Peyer's patch (tissue), 4 donors: ENCODE measurements at regions not wholly inside any gene's neighbourhood (a gene's known extent, or its start where the extent isn't known, plus 50 kb on each side); places are given as distances from the start of the nearest gene placed in this dataset.

Source experiments
- DNase-seq, 3 donors: peaks; one replicate each; pipeline ENCODE4 v3.0.0-alpha.2; 2017 to 2019
- H3K27ac ChIP-seq, 4 donors: fragments of 200-600 bp; sonication (generic); one replicate each; pipeline ENCODE4 v1.5.1; 2016 to 2019
- H3K27me3 ChIP-seq, 2 donors: fragments of 200-600 bp; sonication (generic); one replicate each; pipeline ENCODE4 v1.5.1; 2019
- H3K36me3 ChIP-seq, 3 donors: fragments of 200-600 bp; sonication (generic); one replicate each; pipeline ENCODE4 v1.5.1; 2016 to 2019
- H3K4me1 ChIP-seq, 4 donors: fragments of 200-600 bp; sonication (generic); one replicate each; pipeline ENCODE4 v1.5.1; 2016 to 2019
- H3K4me3 ChIP-seq, 4 donors: fragments of 200-600 bp; sonication (generic); 1 replicate in 3 of 4; 2 replicates in 1 of 4; pipeline ENCODE4 v1.5.1; 2016 to 2019; ENCODE audit warnings: mild to moderate bottlenecking in 1 of 4
- H3K9me3 ChIP-seq, 4 donors: fragments of 200-600 bp; sonication (generic); one replicate each; pipeline ENCODE4 v1.5.1; 2016 to 2019; ENCODE audit warnings: mild to moderate bottlenecking in 1 of 4
- CTCF ChIP-seq, 6 experiments: fragments of 450-650 bp in 4 of 6; fragments of 200-600 bp in 2 of 6; sonication (generic) in 1 of 6; IDR thresholded peaks; one replicate each; pipeline ENCODE4 v1.5.1; 2017 to 2019; ENCODE audit warnings: antibody characterized with exemption in 6 of 6, mild to moderate bottlenecking in 3 of 6, moderate library complexity in 1 of 6
- POLR2A ChIP-seq, 2 donors: fragments of 450-650 bp; IDR thresholded peaks; one replicate each; pipeline ENCODE4 v1.5.1; 2017; ENCODE audit warnings: antibody characterized with exemption in 2 of 2, mild to moderate bottlenecking in 2 of 2, moderate library complexity in 2 of 2

- Histone ChIP-seq H3K36me3 (no peaks in the 10 kb centered on the region), H3K4me1 (no peaks in the 10 kb centered on the region), H3K27ac (no peak overlapping the region), H3K4me3 (no peak overlapping the region), H3K27me3 (no peaks in the 10 kb centered on the region), H3K9me3 (no peaks in the 10 kb centered on the region)
- TF ChIP-seq CTCF (IDR thresholded peaks at IDR 0.05) (no peak), POLR2A (IDR thresholded peaks at IDR 0.05) (no peak)
- DNase-seq = no peak
Measured at GRCh38 chr1:106868828-106869227, 187.6 kb upstream of the PRMT6 start.

GRCh38 chr1:106875622-106876021 lies 180.9 kb upstream of the PRMT6 start:
- H3K4me3 ChIP-seq = no peak overlapping the region
- TF ChIP-seq CTCF (IDR thresholded peaks at IDR 0.05) = no peak
- TF ChIP-seq POLR2A (IDR thresholded peaks at IDR 0.05) = no peak
- H3K4me1 ChIP-seq = no peaks in the 10 kb centered on the region
- no peak overlapping the region for H3K27ac ChIP-seq
- DNase-seq = no peak
- no peaks in the 10 kb centered on the region for H3K9me3 ChIP-seq
- H3K27me3 ChIP-seq = no peaks in the 10 kb centered on the region
- H3K36me3 ChIP-seq = no peaks in the 10 kb centered on the region

GRCh38 chr1:106876384-106876783 lies 180.1 kb upstream of the PRMT6 start:
- H3K27me3 ChIP-seq = no peaks in the 10 kb centered on the region
- H3K4me3 ChIP-seq = no peak overlapping the region
- H3K27ac ChIP-seq = no peak overlapping the region
- no peaks in the 10 kb centered on the region for H3K36me3 ChIP-seq
- DNase-seq = no peak
- no peaks in the 10 kb centered on the region for H3K4me1 ChIP-seq
- TF ChIP-seq POLR2A (IDR thresholded peaks at IDR 0.05) (no peak), CTCF (IDR thresholded peaks at IDR 0.05) (no peak)
- no peaks in the 10 kb centered on the region for H3K9me3 ChIP-seq

GRCh38 chr1:106879538-106879937 lies 176.9 kb upstream of the PRMT6 start:
- no peak for DNase-seq

GRCh38 chr1:106880226-106880625 lies 176.2 kb upstream of the PRMT6 start:
- no peak for DNase-seq
- Histone ChIP-seq H3K9me3 (no peaks in the 10 kb centered on the region), H3K27ac (no peak overlapping the region), H3K4me1 (no peaks in the 10 kb centered on the region), H3K27me3 (no peaks in the 10 kb centered on the region), H3K36me3 (no peaks in the 10 kb centered on the region), H3K4me3 (no peak overlapping the region)
- TF ChIP-seq POLR2A (IDR thresholded peaks at IDR 0.05) (no peak), CTCF (IDR thresholded peaks at IDR 0.05) (no peak)

More at GRCh38 chr1:106879538-106879937, 176.9 kb upstream of the PRMT6 start:
- Histone ChIP-seq H3K36me3 (no peaks in the 10 kb centered on the region), H3K4me3 (no peak overlapping the region), H3K9me3 (no peaks in the 10 kb centered on the region), H3K4me1 (no peaks in the 10 kb centered on the region), H3K27ac (no peak overlapping the region), H3K27me3 (no peaks in the 10 kb centered on the region)
- TF ChIP-seq POLR2A (IDR thresholded peaks at IDR 0.05) (no peak), CTCF (IDR thresholded peaks at IDR 0.05) (no peak)

- no peak for DNase-seq
- Histone ChIP-seq H3K36me3 (no peaks in the 10 kb centered on the region), H3K4me3 (no peak overlapping the region), H3K27me3 (no peaks in the 10 kb centered on the region), H3K27ac (no peak overlapping the region), H3K9me3 (no peaks in the 10 kb centered on the region), H3K4me1 (no peaks in the 10 kb centered on the region)
- TF ChIP-seq POLR2A (IDR thresholded peaks at IDR 0.05) (no peak), CTCF (IDR thresholded peaks at IDR 0.05) (no peak)
Measured at GRCh38 chr1:106883208-106883607, 173.3 kb upstream of the PRMT6 start.
